Smooth muscle cell (in vitro differentiated cells): ENCODE measurements at regions not wholly inside any gene's neighbourhood (a gene's known extent, or its start where the extent isn't known, plus 50 kb on each side); places are given as distances from the start of the nearest gene placed in this dataset.
A peak's percentile ranks its signal among the peaks of the same experiment; 100 is the strongest.

ENCODE experiments used
- DNase-seq: peaks from one replicate; lab custom pipeline; 2025; ENCODE audit not compliant: unreplicated experiment; lab: John Stamatoyannopoulos, UW
- H2AFZ ChIP-seq: fragments of 200-600 bp; sonication (generic); 2 replicates; pipeline ENCODE4 v1.6.0; 2016; ENCODE audit warnings: antibody characterized with exemption, low read depth, mild to moderate bottlenecking
- H3F3A ChIP-seq: fragments of 200-600 bp; sonication (generic); 2 replicates; pipeline ENCODE4 v1.6.0; 2017; ENCODE audit warnings: antibody characterized with exemption, low read depth
- H3K27ac ChIP-seq: fragments of 200-600 bp; sonication (generic); 2 replicates; pipeline ENCODE4 v1.5.1; 2016; ENCODE audit warnings: low read depth, mild to moderate bottlenecking
- H3K27me3 ChIP-seq: fragments of 200-600 bp; sonication (generic); 2 replicates; pipeline ENCODE4 v1.6.1; 2016; ENCODE audit warnings: low read depth, mild to moderate bottlenecking
- H3K36me3 ChIP-seq: fragments of 200-600 bp; sonication (generic); 2 replicates; pipeline ENCODE4 v1.5.1; 2016; ENCODE audit warnings: low read depth
- H3K4me1 ChIP-seq: fragments of 200-600 bp; sonication (generic); 2 replicates; pipeline ENCODE4 v1.5.1; 2016; ENCODE audit warnings: low read depth
- H3K4me2 ChIP-seq: fragments of 200-600 bp; sonication (generic); 2 replicates; pipeline ENCODE4 v1.6.0; 2016; ENCODE audit warnings: mild to moderate bottlenecking
- H3K4me3 ChIP-seq: fragments of 200-600 bp; sonication (generic); 2 replicates; pipeline ENCODE4 v1.5.1; 2016; ENCODE audit warnings: mild to moderate bottlenecking
- H3K79me2 ChIP-seq: fragments of 200-600 bp; sonication (generic); 2 replicates; pipeline ENCODE4 v1.6.0; 2016; ENCODE audit warnings: low read depth, mild to moderate bottlenecking
- H3K9ac ChIP-seq: fragments of 200-600 bp; sonication (generic); 2 replicates; pipeline ENCODE4 v1.6.0; 2016; ENCODE audit warnings: low read depth
- H3K9me3 ChIP-seq: fragments of 200-600 bp; sonication (generic); replicated peaks from 2 replicates; pipeline ENCODE4 v1.5.1; 2016; ENCODE audit warnings: low read depth
- H4K20me1 ChIP-seq: fragments of 200-600 bp; sonication (generic); 2 replicates; pipeline ENCODE4 v1.6.0; 2016; ENCODE audit warnings: low read depth
- CTCF ChIP-seq: fragments of 200-600 bp; sonication (generic); IDR thresholded peaks from 2 replicates; pipeline ENCODE4 v1.5.1; 2017; ENCODE audit warnings: borderline replicate concordance, mild to moderate bottlenecking, antibody characterized with exemption; ENCODE audit not compliant: insufficient read depth, poor library complexity, severe bottlenecking
- WGBS: methylation state at CpG from one replicate; pipeline ENCODE4 v1.1.7; 2016; ENCODE audit warnings: low lambda C conversion rate; 5-methylcytosine and 5-hydroxymethylcytosine counted together

- peaks cover 10% of the 10 kb centered on the region for H3K79me2 ChIP-seq
- 10% methylated on average over 9 of the region's 9 CpGs for WGBS
- peaks cover 48% of the 10 kb centered on the region for H3K4me1 ChIP-seq
- peak overlapping the region; percentile 62 for H3K4me3 ChIP-seq
- H3K27me3 ChIP-seq: no peaks in the 10 kb centered on the region
- H3K9me3 ChIP-seq: no peaks in the 10 kb centered on the region
- no peaks in the 10 kb centered on the region for H3K36me3 ChIP-seq
- H3K4me2 ChIP-seq: peak overlapping the region; percentile 94
- H3K9ac ChIP-seq: peak overlapping the region; percentile 56
- DNase-seq: no peak
- H2AFZ ChIP-seq: peak overlapping the region; percentile 82
- peak overlapping the region; percentile 62 for H3K27ac ChIP-seq
- no peaks in the 10 kb centered on the region for H4K20me1 ChIP-seq
- peaks cover 4% of the 10 kb centered on the region for H3F3A ChIP-seq
- TF ChIP-seq CTCF: no peak
Observed at GRCh38 chr6:56851074-56851473, 103.8 kb upstream of the BEND6 start.

GRCh38 chr6:56850626-56851025 lies 104.3 kb upstream of the BEND6 start:
- Histone ChIP-seq H3K9me3 (no peaks in the 10 kb centered on the region), H3K36me3 (no peaks in the 10 kb centered on the region), H3F3A (peaks cover 4% of the 10 kb centered on the region), H3K4me3 (peak overlapping the region; percentile 62), H4K20me1 (no peaks in the 10 kb centered on the region), H3K27me3 (no peaks in the 10 kb centered on the region), H3K4me1 (peaks cover 44% of the 10 kb centered on the region), H2AFZ (no peak overlapping the region), H3K9ac (no peak overlapping the region), H3K27ac (peak overlapping the region; percentile 62), H3K4me2 (peak overlapping the region; percentile 94), H3K79me2 (peaks cover 10% of the 10 kb centered on the region)
- 64% methylated on average over 4 of the region's 4 CpGs for WGBS
- no peak for TF ChIP-seq CTCF
- DNase-seq: no peak

- Histone ChIP-seq H3F3A (peaks cover 4% of the 10 kb centered on the region), H3K4me1 (peaks cover 39% of the 10 kb centered on the region), H3K27me3 (no peaks in the 10 kb centered on the region), H3K4me3 (no peak overlapping the region), H3K27ac (peak overlapping the region; percentile 62), H3K79me2 (peaks cover 10% of the 10 kb centered on the region), H3K4me2 (peak overlapping the region; percentile 42), H3K9ac (no peak overlapping the region), H4K20me1 (no peaks in the 10 kb centered on the region), H2AFZ (no peak overlapping the region), H3K9me3 (no peaks in the 10 kb centered on the region), H3K36me3 (no peaks in the 10 kb centered on the region)
- no peak for DNase-seq
- TF ChIP-seq CTCF: no peak
- WGBS: 36% methylated on average over 4 of the region's 4 CpGs
Observed at GRCh38 chr6:56849896-56850295, 105.0 kb upstream of the BEND6 start.

GRCh38 chr6:56848105-56848504 lies 106.8 kb upstream of the BEND6 start:
- no peak for TF ChIP-seq CTCF
- peaks cover 10% of the 10 kb centered on the region for H3K79me2 ChIP-seq

More at GRCh38 chr6:56848105-56848504, 106.8 kb upstream of the BEND6 start:
- Histone ChIP-seq H3K4me1 (peaks cover 24% of the 10 kb centered on the region), H3F3A (peaks cover 7% of the 10 kb centered on the region), H3K27me3 (no peaks in the 10 kb centered on the region), H3K4me2 (no peak overlapping the region), H3K4me3 (no peak overlapping the region), H3K36me3 (no peaks in the 10 kb centered on the region), H3K9me3 (no peaks in the 10 kb centered on the region), H3K9ac (no peak overlapping the region), H4K20me1 (no peaks in the 10 kb centered on the region), H2AFZ (no peak overlapping the region), H3K27ac (no peak overlapping the region)
- no peak for DNase-seq
